ENCODE measurements at regions not wholly inside any gene's neighbourhood (a gene's known extent, or its start where the extent isn't known, plus 50 kb on each side); places are given as distances from the start of the nearest gene placed in this dataset.
"Not testable (repeated sequence)": the region's sequence is repeated elsewhere in the genome, so short reads cannot be mapped to it uniquely, and the experiment has no call there.

GRCh38 chr7:112987171-112987570, 99.5 kb downstream of the GPR85 start:
- no peaks in the 10 kb centered on the region for H3K27me3 ChIP-seq (ENCODE audit: control insufficient read depth in 3 of 3, insufficient read depth in 3 of 3, low read length in 3 of 3)
- peaks cover 0 to 5% (median 0%) of the 10 kb centered on the region in 3 donors for H3K4me1 ChIP-seq (ENCODE audit: control insufficient read depth in 3 of 3, insufficient read depth in 2 of 3, low read depth in 1 of 3, low read length in 2 of 3)
- no peak for FAIRE-seq
- whole genome bisulfite sequencing, 3 donors, result 45 to 72% (median 57%) methylated on average over 1 of the region's 1 CpG
- DNase-seq, result no peak
- H3K36me3 ChIP-seq (ENCODE audit: control insufficient read depth in 3 of 3, insufficient read depth in 2 of 3, low read depth in 1 of 3, low read length in 3 of 3), result no peaks in the 10 kb centered on the region
- H3K4me3 ChIP-seq (ENCODE audit: low read depth in 1 of 3, low read length in 3 of 3), result no peak overlapping the region
- no peaks in the 10 kb centered on the region for H3K9me3 ChIP-seq (ENCODE audit: control insufficient read depth in 2 of 2, insufficient read depth in 1 of 2, low read depth in 1 of 2, low read length in 1 of 2)
- H3K27ac ChIP-seq (ENCODE audit: low read depth in 1 of 3, low read length in 2 of 3), result no peak overlapping the region

DNA sequence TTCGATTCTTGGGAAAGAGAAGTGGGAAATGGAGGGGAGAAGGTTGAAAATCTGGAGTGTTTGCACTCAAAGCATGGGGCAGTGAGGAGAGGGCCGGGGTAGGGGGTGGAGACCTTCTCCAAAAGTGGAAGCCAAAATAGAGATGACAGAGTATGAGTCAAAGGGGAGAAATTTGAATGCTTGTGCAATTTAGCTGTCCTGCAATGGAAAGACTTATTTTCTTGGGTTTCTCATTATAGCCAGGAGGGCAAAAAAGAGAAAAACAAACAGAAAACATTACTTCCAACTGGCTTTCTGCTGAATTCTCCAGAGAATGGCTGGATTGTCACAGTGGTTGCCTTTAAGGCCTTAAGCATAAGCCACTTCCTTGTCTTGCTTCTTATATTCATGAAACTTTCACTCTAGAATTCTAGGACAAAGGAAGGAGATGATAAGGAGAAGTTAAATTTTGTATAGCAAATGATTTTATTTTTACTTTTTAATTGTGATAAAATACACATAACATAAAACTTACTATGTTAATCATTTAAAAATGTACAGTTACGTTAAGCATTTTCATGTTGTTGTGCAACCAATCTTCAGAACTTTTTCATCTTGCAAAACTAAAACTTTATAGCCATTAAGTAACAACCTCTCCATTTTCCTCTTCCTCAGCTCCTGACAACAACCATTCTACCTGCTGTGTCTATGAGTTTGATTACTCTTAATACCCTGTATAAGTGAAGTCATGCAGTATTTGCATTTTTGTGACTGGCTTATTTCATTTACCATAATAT, 100.2 kb downstream of the GPR85 start:
- FAIRE-seq (no peak), DNase-seq (no peak)
- 43 to 60% (median 47%) methylated on average over 3 of the region's 3 CpGs for WGBS, 3 donors
- H3K36me3 ChIP-seq (ENCODE audit: control insufficient read depth in 3 of 3, insufficient read depth in 2 of 3, low read depth in 1 of 3, low read length in 3 of 3), result no peaks in the 10 kb centered on the region
- H3K4me3 ChIP-seq (ENCODE audit: low read depth in 1 of 3, low read length in 3 of 3), result no peak overlapping the region
- H3K4me1 ChIP-seq (ENCODE audit: control insufficient read depth in 3 of 3, insufficient read depth in 2 of 3, low read depth in 1 of 3, low read length in 2 of 3), result peaks cover 0 to 5% (median 0%) of the 10 kb centered on the region in 3 donors
- no peaks in the 10 kb centered on the region for H3K27me3 ChIP-seq (ENCODE audit: control insufficient read depth in 3 of 3, insufficient read depth in 3 of 3, low read length in 3 of 3)
- H3K27ac ChIP-seq (ENCODE audit: low read depth in 1 of 3, low read length in 2 of 3), result no peak overlapping the region
- no peaks in the 10 kb centered on the region for H3K9me3 ChIP-seq (ENCODE audit: control insufficient read depth in 2 of 2, insufficient read depth in 1 of 2, low read depth in 1 of 2, low read length in 1 of 2)

GRCh38 chr7:112985377-112985987, 101.1 kb downstream of the GPR85 start:
- H3K4me1 ChIP-seq (ENCODE audit: control insufficient read depth in 3 of 3, insufficient read depth in 2 of 3, low read depth in 1 of 3, low read length in 2 of 3), result peaks cover 0 to 5% (median 0%) of the 10 kb centered on the region in 3 donors
- no peaks in the 10 kb centered on the region for H3K36me3 ChIP-seq (ENCODE audit: control insufficient read depth in 3 of 3, insufficient read depth in 2 of 3, low read depth in 1 of 3, low read length in 3 of 3)
- no peaks in the 10 kb centered on the region for H3K9me3 ChIP-seq (ENCODE audit: control insufficient read depth in 2 of 2, insufficient read depth in 1 of 2, low read depth in 1 of 2, low read length in 1 of 2)
- WGBS, 3 donors, result 55 to 65% (median 56%) methylated on average over 8 to 9 of the region's 9 CpGs
- no peak overlapping the region for H3K27ac ChIP-seq (ENCODE audit: low read depth in 1 of 3, low read length in 2 of 3)
- H3K4me3 ChIP-seq (ENCODE audit: low read depth in 1 of 3, low read length in 3 of 3), result no peak overlapping the region
- no peak for FAIRE-seq
- no peaks in the 10 kb centered on the region for H3K27me3 ChIP-seq (ENCODE audit: control insufficient read depth in 3 of 3, insufficient read depth in 3 of 3, low read length in 3 of 3)
- peak in 1 of 2 donors; percentile 10 for DNase-seq

- Histone ChIP-seq H3K36me3 (ENCODE audit: control insufficient read depth in 3 of 3, insufficient read depth in 2 of 3, low read depth in 1 of 3, low read length in 3 of 3) (no peaks in the 10 kb centered on the region), H3K4me3 (ENCODE audit: low read depth in 1 of 3, low read length in 3 of 3) (no peak overlapping the region), H3K27ac (ENCODE audit: low read depth in 1 of 3, low read length in 2 of 3) (no peak overlapping the region), H3K27me3 (ENCODE audit: control insufficient read depth in 3 of 3, insufficient read depth in 3 of 3, low read length in 3 of 3) (no peaks in the 10 kb centered on the region), H3K9me3 (ENCODE audit: control insufficient read depth in 2 of 2, insufficient read depth in 1 of 2, low read depth in 1 of 2, low read length in 1 of 2) (no peaks in the 10 kb centered on the region), H3K4me1 (ENCODE audit: control insufficient read depth in 3 of 3, insufficient read depth in 2 of 3, low read depth in 1 of 3, low read length in 2 of 3) (peaks cover 0 to 5% (median 0%) of the 10 kb centered on the region in 3 donors)
- WGBS, 3 donors, result 42 to 70% (median 48%) methylated on average over 1 of the region's 1 CpG
- DNase-seq (no peak), FAIRE-seq (no peak)
These were observed 104.1 kb downstream of the GPR85 start for GRCh38 chr7:112982441-112983063.

- Histone ChIP-seq H3K9me3 (ENCODE audit: control insufficient read depth in 2 of 2, insufficient read depth in 1 of 2, low read depth in 1 of 2, low read length in 1 of 2) (no peaks in the 10 kb centered on the region), H3K4me3 (ENCODE audit: low read depth in 1 of 3, low read length in 3 of 3) (no peak overlapping the region), H3K27me3 (ENCODE audit: control insufficient read depth in 3 of 3, insufficient read depth in 3 of 3, low read length in 3 of 3) (no peaks in the 10 kb centered on the region), H3K27ac (ENCODE audit: low read depth in 1 of 3, low read length in 2 of 3) (no peak overlapping the region), H3K4me1 (ENCODE audit: control insufficient read depth in 3 of 3, insufficient read depth in 2 of 3, low read depth in 1 of 3, low read length in 2 of 3) (peaks cover 0 to 5% (median 0%) of the 10 kb centered on the region in 3 donors), H3K36me3 (ENCODE audit: control insufficient read depth in 3 of 3, insufficient read depth in 2 of 3, low read depth in 1 of 3, low read length in 3 of 3) (no peaks in the 10 kb centered on the region)
- DNase-seq (no peak), FAIRE-seq (no peak)
- 69 to 74% (median 70%) methylated on average over 1 of the region's 1 CpG for WGBS, 3 donors
These were observed 104.7 kb downstream of the GPR85 start for GRCh38 chr7:112981966-112982365.

DNA sequence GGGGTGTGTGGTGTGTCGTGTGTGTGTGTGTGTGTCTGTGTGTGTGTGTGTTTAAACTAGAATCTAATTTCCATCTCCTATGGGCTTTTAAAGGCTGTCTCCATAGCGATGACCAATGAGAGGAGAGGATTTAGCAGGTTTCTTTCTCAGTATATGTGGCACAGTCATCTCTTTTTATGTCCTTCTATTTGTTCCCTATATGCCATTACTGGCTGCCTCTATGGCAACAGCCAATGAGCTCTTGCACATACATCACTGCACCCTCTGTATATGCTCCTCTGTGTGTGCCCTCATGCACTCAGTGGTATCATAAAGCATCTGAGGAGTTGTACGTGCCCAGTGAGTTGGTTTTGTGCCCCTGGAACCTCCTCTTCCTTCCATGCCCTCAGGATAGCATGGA, 107.6 kb downstream of the GPR85 start:
- not testable (repeated sequence) for H3K4me3 ChIP-seq (ENCODE audit: low read depth in 1 of 3, low read length in 3 of 3); H3K9me3 ChIP-seq (ENCODE audit: control insufficient read depth in 2 of 2, insufficient read depth in 1 of 2, low read depth in 1 of 2, low read length in 1 of 2); H3K4me1 ChIP-seq (ENCODE audit: control insufficient read depth in 3 of 3, insufficient read depth in 2 of 3, low read depth in 1 of 3, low read length in 2 of 3); DNase-seq; H3K27ac ChIP-seq (ENCODE audit: low read depth in 1 of 3, low read length in 2 of 3); H3K27me3 ChIP-seq (ENCODE audit: control insufficient read depth in 3 of 3, insufficient read depth in 3 of 3, low read length in 3 of 3); FAIRE-seq; H3K36me3 ChIP-seq (ENCODE audit: control insufficient read depth in 3 of 3, insufficient read depth in 2 of 3, low read depth in 1 of 3, low read length in 3 of 3)
- 55 to 77% (median 75%) methylated on average over 2 of the region's 3 CpGs for WGBS, 3 donors

DNA sequence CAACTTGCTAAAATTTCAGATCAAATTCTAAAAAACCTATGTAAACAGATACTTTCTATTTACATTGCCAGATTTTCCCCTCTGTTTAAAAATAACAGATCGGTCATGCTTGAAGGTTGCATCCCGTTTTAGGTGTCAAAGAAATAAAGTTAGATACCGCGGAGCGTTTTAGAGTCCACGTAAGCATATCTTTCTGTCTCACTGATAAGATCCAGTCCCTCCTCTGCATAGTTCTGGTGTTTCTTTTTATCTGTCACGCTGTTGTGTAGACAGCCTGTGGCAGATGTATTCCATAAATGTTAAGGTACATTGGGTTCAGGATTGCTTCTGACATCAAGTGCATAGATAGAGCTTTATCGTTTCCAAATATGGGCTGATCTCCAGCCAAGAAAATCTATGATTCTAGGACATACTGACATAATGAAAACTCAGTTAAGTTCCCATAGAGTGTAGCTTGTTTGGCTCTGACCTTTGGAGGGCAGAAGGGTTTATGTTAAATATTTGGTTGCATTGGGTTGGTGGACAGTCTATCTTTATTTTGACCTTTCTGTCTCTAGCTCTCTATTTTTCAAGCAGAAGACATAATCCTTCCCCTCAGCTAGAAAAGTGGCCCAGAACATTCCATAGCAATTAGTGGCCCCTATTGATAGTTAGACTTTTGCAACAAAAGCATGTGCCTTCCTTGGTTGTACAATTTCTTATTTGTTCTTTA, 109.2 kb downstream of the GPR85 start:
- not testable (repeated sequence) for FAIRE-seq; H3K36me3 ChIP-seq (ENCODE audit: control insufficient read depth in 3 of 3, insufficient read depth in 2 of 3, low read depth in 1 of 3, low read length in 3 of 3); DNase-seq; H3K4me1 ChIP-seq (ENCODE audit: control insufficient read depth in 3 of 3, insufficient read depth in 2 of 3, low read depth in 1 of 3, low read length in 2 of 3); H3K4me3 ChIP-seq (ENCODE audit: low read depth in 1 of 3, low read length in 3 of 3); H3K9me3 ChIP-seq (ENCODE audit: control insufficient read depth in 2 of 2, insufficient read depth in 1 of 2, low read depth in 1 of 2, low read length in 1 of 2); H3K27me3 ChIP-seq (ENCODE audit: control insufficient read depth in 3 of 3, insufficient read depth in 3 of 3, low read length in 3 of 3); H3K27ac ChIP-seq (ENCODE audit: low read depth in 1 of 3, low read length in 2 of 3)
- WGBS, 3 donors, result 56 to 88% (median 71%) methylated on average over 4 to 5 of the region's 8 CpGs

DNA sequence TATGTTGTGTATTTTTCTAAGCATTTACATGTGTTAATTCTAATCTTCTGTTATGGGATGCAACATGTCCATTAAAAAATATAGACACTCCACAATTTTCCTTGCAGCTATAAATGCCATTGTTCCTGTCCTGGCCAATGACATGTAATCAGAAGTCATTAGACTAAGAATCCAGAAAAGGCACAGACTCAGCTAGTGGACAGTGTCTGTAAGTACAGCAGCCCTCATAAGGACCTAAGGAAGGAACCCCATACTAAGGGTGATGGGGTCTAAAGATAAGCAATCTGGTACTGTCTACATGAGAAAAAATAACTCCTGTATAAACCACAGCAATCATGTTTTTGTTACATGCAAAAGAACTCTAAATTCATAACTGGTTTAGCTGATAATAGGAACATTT, 115.9 kb downstream of the GPR85 start:
- Histone ChIP-seq H3K27me3 (ENCODE audit: control insufficient read depth in 3 of 3, insufficient read depth in 3 of 3, low read length in 3 of 3) (no peaks in the 10 kb centered on the region), H3K36me3 (ENCODE audit: control insufficient read depth in 3 of 3, insufficient read depth in 2 of 3, low read depth in 1 of 3, low read length in 3 of 3) (no peaks in the 10 kb centered on the region), H3K9me3 (ENCODE audit: control insufficient read depth in 2 of 2, insufficient read depth in 1 of 2, low read depth in 1 of 2, low read length in 1 of 2) (no peaks in the 10 kb centered on the region), H3K27ac (ENCODE audit: low read depth in 1 of 3, low read length in 2 of 3) (no peak overlapping the region), H3K4me1 (ENCODE audit: control insufficient read depth in 3 of 3, insufficient read depth in 2 of 3, low read depth in 1 of 3, low read length in 2 of 3) (no peaks in the 10 kb centered on the region), H3K4me3 (ENCODE audit: low read depth in 1 of 3, low read length in 3 of 3) (no peak overlapping the region)
- FAIRE-seq, result no peak
- DNase-seq, result no peak
